Spleen (tissue), 11 donors: ENCODE measurements at regions not wholly inside any gene's neighbourhood (a gene's known extent, or its start where the extent isn't known, plus 50 kb on each side); places are given as distances from the start of the nearest gene placed in this dataset.
"Not testable (repeated sequence)": the region's sequence is repeated elsewhere in the genome, so short reads cannot be mapped to it uniquely, and the experiment has no call there.

ENCODE experiments used
- DNase-seq: peaks from one replicate; pipeline ENCODE4 v3.0.0-alpha.2; 2020
- H3K27ac ChIP-seq, 8 donors: fragments of 200-600 bp; sonication (generic) in 7 of 8; 1 replicate in 4 of 8; 2 replicates in 4 of 8; pipeline versions ENCODE4 v1.5.0 to v1.8.0; 2016 to 2021; ENCODE audit warnings: inconsistent platforms in 4 of 8, mild to moderate bottlenecking in 4 of 8, moderate library complexity in 1 of 8
- H3K27me3 ChIP-seq, 7 donors: fragments of 200-600 bp; sonication (generic) in 6 of 7; replicated peaks in 1 of 7; 1 replicate in 4 of 7; 2 replicates in 3 of 7; pipeline versions ENCODE4 v1.5.0 to v1.8.0; 2016 to 2021; ENCODE audit warnings: inconsistent platforms in 3 of 7, mild to moderate bottlenecking in 1 of 7
- H3K36me3 ChIP-seq, 6 donors: fragments of 200-600 bp; sonication (generic) in 5 of 6; 1 replicate in 4 of 6; 2 replicates in 2 of 6; pipeline versions ENCODE4 v1.5.0 to v1.8.0; 2016 to 2021; ENCODE audit warnings: inconsistent platforms in 2 of 6
- H3K4me1 ChIP-seq, 6 donors: fragments of 200-600 bp; sonication (generic) in 5 of 6; 1 replicate in 3 of 6; 2 replicates in 3 of 6; pipeline versions ENCODE4 v1.5.0 to v1.8.0; 2016 to 2021; ENCODE audit warnings: inconsistent platforms in 3 of 6
- H3K4me3 ChIP-seq, 8 donors: fragments of 200-600 bp; sonication (generic) in 7 of 8; 1 replicate in 4 of 8; 2 replicates in 4 of 8; pipeline versions ENCODE4 v1.5.0 to v1.8.0; 2016 to 2021; ENCODE audit warnings: inconsistent platforms in 4 of 8, mild to moderate bottlenecking in 4 of 8, moderate library complexity in 2 of 8
- H3K9me3 ChIP-seq, 8 donors: fragments of 200-600 bp; sonication (generic) in 7 of 8; 1 replicate in 4 of 8; 2 replicates in 4 of 8; pipeline versions ENCODE4 v1.5.0 to v1.8.0; 2016 to 2021; ENCODE audit warnings: inconsistent platforms in 4 of 8
- CTCF ChIP-seq, 11 experiments: fragments of 200-600 bp in 7 of 11; fragments of 450-650 bp in 4 of 11; sonication (generic) in 4 of 11; IDR thresholded peaks in 8 of 11; conservative IDR thresholded peaks in 3 of 11; 1 replicate in 7 of 11; 2 replicates in 4 of 11; pipeline versions ENCODE4 v1.4.0 to v1.8.0; 2016 to 2021; ENCODE audit warnings: antibody characterized with exemption in 11 of 11, inconsistent platforms in 4 of 11, mild to moderate bottlenecking in 1 of 11
- POLR2A ChIP-seq, 3 donors: fragments of 450-650 bp; IDR thresholded peaks; one replicate each; pipeline ENCODE4 v1.5.1; 2017; ENCODE audit warnings: antibody characterized with exemption in 3 of 3, mild to moderate bottlenecking in 1 of 3
- POLR2AphosphoS5 ChIP-seq, 3 donors: sonication (generic); formaldehyde crosslinking; IDR thresholded peaks; one replicate each; pipeline ENCODE4 v1.5.1; 2017; ENCODE audit warnings: antibody characterized with exemption in 3 of 3
- WGBS, 5 donors: extraction: QIAGEN DNeasy Blood & Tissue Kit in 3 of 5; methylation state at CpG; one replicate each; pipeline versions ENCODE4 v1.1.5 to v1.1.7; 2013 to 2018; 5-methylcytosine and 5-hydroxymethylcytosine counted together
- intact Hi-C: fragments of 100-400 bp; cut with DNase I; formaldehyde crosslinking; loops from one replicate; pipeline ENCODE4 v1.15.0; 2023; ENCODE audit warnings: low total_unique reads
- donor health status: healthy with polysubstance abuse.
- donor health status: DM: no; HTN: no; CAD: no; lungs with moderate emphysema.
- donor health status: DM: no; HTN: no; CAD: no.
- donor health status: Bipolar disorder and iron deficiency.
- donor health status: healthy.
- donor health status: DM: no; HTN: no; CAD: no.
- donor health status: DM: yes; HTN: yes; CAD: no.

GRCh38 chr16:63785170-63785569 lies 1336.7 kb downstream of the CDH11 start:
- Histone ChIP-seq H3K27me3 (no peaks in the 10 kb centered on the region), H3K27ac (no peak overlapping the region), H3K9me3 (peaks cover 0 to 58% (median 36%) of the 10 kb centered on the region in 8 donors), H3K36me3 (no peaks in the 10 kb centered on the region), H3K4me1 (no peaks in the 10 kb centered on the region), H3K4me3 (no peak overlapping the region)
- TF ChIP-seq POLR2AphosphoS5 (IDR thresholded peaks at IDR 0.05) = no peak
- intact Hi-C loops = no loop called here
- 67 to 94% (median 74%) methylated on average over 2 of the region's 2 CpGs for whole genome bisulfite sequencing, 5 donors
- no peak for DNase-seq

- Histone ChIP-seq H3K27me3 (no peaks in the 10 kb centered on the region), H3K9me3 (peaks cover 0 to 28% (median 0%) of the 10 kb centered on the region in 8 donors), H3K4me3 (no peak overlapping the region), H3K27ac (no peak overlapping the region), H3K36me3 (no peaks in the 10 kb centered on the region), H3K4me1 (no peaks in the 10 kb centered on the region)
- TF ChIP-seq CTCF (IDR thresholded peaks at IDR 0.05 in 8 of 11, conservative IDR thresholded peaks at IDR 0.05 in 3 of 11) (no peak), POLR2AphosphoS5 (IDR thresholded peaks at IDR 0.05) (no peak), POLR2A (IDR thresholded peaks at IDR 0.05) (no peak)
- intact Hi-C loops = no loop called here
- no peak for DNase-seq
Observed at GRCh38 chr16:63776437-63776836, 1345.4 kb downstream of the CDH11 start.

- Histone ChIP-seq H3K27ac (no peak overlapping the region), H3K36me3 (no peaks in the 10 kb centered on the region), H3K4me3 (no peak overlapping the region), H3K27me3 (no peaks in the 10 kb centered on the region), H3K9me3 (peaks cover 0 to 24% (median 1%) of the 10 kb centered on the region in 8 donors), H3K4me1 (no peaks in the 10 kb centered on the region)
- DNase-seq = no peak
- TF ChIP-seq POLR2AphosphoS5 (IDR thresholded peaks at IDR 0.05) = no peak
- no peak for TF ChIP-seq POLR2A (IDR thresholded peaks at IDR 0.05)
- TF ChIP-seq CTCF (IDR thresholded peaks at IDR 0.05 in 8 of 11, conservative IDR thresholded peaks at IDR 0.05 in 3 of 11) = no peak
- intact Hi-C loops = no loop called here
Observed at GRCh38 chr16:63776034-63776433, 1345.8 kb downstream of the CDH11 start.

GRCh38 chr16:63774302-63774701 lies 1347.6 kb downstream of the CDH11 start:
- Histone ChIP-seq H3K9me3 (peaks cover 0 to 16% (median 0%) of the 10 kb centered on the region in 8 donors), H3K27me3 (no peaks in the 10 kb centered on the region), H3K27ac (no peak overlapping the region), H3K4me1 (no peaks in the 10 kb centered on the region), H3K36me3 (no peaks in the 10 kb centered on the region), H3K4me3 (no peak overlapping the region)
- TF ChIP-seq POLR2AphosphoS5 (IDR thresholded peaks at IDR 0.05) (no peak), POLR2A (IDR thresholded peaks at IDR 0.05) (no peak), CTCF (IDR thresholded peaks at IDR 0.05 in 8 of 11, conservative IDR thresholded peaks at IDR 0.05 in 3 of 11) (no peak)
- 74 to 86% (median 82%) methylated on average over 3 of the region's 3 CpGs for WGBS, 5 donors
- no peak for DNase-seq
- intact Hi-C loops = no loop called here

- Histone ChIP-seq H3K36me3 (no peaks in the 10 kb centered on the region), H3K27ac (no peak overlapping the region), H3K4me1 (no peaks in the 10 kb centered on the region), H3K4me3 (no peak overlapping the region), H3K9me3 (peaks cover 0 to 11% (median 0%) of the 10 kb centered on the region in 8 donors), H3K27me3 (no peaks in the 10 kb centered on the region)
- intact Hi-C loops = no loop called here
- TF ChIP-seq POLR2A (IDR thresholded peaks at IDR 0.05) (no peak), CTCF (IDR thresholded peaks at IDR 0.05 in 8 of 11, conservative IDR thresholded peaks at IDR 0.05 in 3 of 11) (no peak), POLR2AphosphoS5 (IDR thresholded peaks at IDR 0.05) (no peak)
- no peak for DNase-seq
- 65 to 83% (median 67%) methylated on average over 2 of the region's 2 CpGs for WGBS, 5 donors
Observed at GRCh38 chr16:63769211-63769610, 1352.7 kb downstream of the CDH11 start.

GRCh38 chr16:63760246-63760645 lies 1361.6 kb downstream of the CDH11 start:
- WGBS, 5 donors = 81 to 88% (median 82%) methylated on average over 11 of the region's 11 CpGs
- H3K9me3 ChIP-seq = peaks cover 0 to 33% (median 12%) of the 10 kb centered on the region in 8 donors
- intact Hi-C loops, DNase-seq, H3K36me3 ChIP-seq, H3K4me3 ChIP-seq, H3K4me1 ChIP-seq, H3K27ac ChIP-seq, H3K27me3 ChIP-seq: not testable (repeated sequence)
